ENCODE measurements at regions not wholly inside any gene's neighbourhood (a gene's known extent, or its start where the extent isn't known, plus 50 kb on each side); places are given as distances from the start of the nearest gene placed in this dataset.

DNA sequence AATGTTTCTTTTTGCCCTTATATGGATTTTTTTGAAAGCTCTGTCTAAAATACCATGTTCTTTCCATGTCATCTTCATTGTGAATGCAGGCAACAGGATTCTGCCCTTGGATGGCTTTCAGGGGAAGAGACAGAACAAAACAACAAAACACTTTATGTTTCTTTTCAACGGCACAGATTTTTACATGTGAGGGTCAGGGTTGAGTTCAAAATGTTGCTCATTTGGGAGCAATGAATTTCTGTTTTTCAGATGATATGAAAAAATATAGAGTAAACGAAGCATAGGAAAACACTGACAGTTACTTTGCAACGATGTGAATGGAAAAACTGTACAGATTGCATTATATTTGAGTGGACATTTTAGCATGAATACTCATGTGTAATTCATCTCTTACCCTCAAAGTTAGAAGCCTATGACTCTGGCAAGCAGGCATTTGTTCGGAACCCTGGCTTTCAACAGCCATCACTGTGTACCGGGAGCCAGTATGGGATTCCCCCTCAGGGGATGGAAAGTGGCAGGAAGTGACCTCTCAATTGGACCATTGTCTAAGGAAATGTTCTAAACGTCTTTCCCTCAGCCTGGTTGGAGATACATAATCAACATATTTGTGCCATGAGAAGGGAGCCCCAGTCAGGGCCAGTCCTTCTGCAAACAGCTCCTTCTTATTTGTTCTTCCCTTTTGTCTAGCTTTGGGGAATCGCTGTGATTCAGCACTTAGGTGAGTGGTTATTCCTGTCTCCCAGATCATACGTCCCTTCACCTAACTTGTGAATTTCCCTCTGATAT, 153.9 kb upstream of the MEF2C start:
- DNase-seq (ENCODE audit: low read depth): no peak

GRCh38 chr5:89036166-89036565, 153.2 kb upstream of the MEF2C start:
- no peak for DNase-seq (ENCODE audit: low read depth)

- DNase-seq (ENCODE audit: low read depth): no peak
Measured at GRCh38 chr5:89034588-89034987, 151.6 kb upstream of the MEF2C start.

DNA sequence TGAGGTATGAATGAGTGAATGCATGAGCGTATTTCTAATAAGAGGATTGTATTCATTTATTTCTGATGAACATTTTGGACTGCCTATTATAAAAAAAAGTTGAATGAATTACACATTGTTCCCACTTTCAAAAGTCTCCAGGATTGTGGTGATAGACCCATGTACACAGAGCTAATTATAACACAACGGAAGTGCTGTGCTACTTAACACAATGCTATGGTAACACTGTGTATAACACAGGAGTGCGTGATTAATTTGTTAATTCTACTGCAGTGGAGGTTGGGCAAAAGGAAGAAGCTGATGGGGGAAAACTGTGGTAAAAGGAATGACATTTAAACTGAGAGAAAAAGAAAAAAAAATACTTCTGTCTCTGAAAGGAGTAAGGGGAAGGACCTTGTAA, 147.8 kb upstream of the MEF2C start:
- no peak for DNase-seq (ENCODE audit: low read depth)

- no peak for DNase-seq (ENCODE audit: low read depth)
Measured at GRCh38 chr5:89028595-89029285, 145.8 kb upstream of the MEF2C start.

GRCh38 chr5:89024045-89024444, 141.1 kb upstream of the MEF2C start:
- DNase-seq (ENCODE audit: low read depth): no peak

DNA sequence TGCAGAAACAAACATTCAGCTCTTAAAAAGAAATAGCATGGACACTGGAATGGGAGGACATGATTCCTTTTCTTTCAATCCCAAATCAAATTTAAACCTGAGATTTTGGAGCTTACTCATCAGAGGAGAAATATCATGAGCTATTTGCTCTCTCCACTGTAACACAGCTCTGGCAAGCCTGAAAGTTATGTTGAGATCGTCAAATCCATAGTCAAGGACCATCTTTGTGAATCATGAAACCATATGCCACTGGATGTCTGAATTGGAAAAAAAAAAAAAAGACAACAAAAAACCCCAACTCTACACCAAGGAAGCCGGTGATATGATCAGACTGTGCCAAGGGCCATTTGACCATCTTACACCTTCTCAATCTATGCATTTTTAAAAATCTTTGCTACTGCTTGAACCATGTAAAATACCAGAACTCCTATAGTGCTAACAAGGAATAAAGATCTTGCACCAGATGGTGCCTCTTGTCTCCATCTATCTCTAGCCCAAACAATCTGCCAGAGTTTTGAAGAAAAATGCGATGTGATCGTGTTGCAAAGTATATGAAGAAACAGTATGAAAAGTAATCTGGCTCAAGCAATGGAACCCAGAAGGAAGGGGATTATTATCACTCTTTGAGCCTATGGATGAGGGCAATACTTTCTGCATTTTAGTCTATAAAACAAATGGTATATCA, 138.1 kb upstream of the MEF2C start:
- DNase-seq (ENCODE audit: low read depth): no peak

DNA sequence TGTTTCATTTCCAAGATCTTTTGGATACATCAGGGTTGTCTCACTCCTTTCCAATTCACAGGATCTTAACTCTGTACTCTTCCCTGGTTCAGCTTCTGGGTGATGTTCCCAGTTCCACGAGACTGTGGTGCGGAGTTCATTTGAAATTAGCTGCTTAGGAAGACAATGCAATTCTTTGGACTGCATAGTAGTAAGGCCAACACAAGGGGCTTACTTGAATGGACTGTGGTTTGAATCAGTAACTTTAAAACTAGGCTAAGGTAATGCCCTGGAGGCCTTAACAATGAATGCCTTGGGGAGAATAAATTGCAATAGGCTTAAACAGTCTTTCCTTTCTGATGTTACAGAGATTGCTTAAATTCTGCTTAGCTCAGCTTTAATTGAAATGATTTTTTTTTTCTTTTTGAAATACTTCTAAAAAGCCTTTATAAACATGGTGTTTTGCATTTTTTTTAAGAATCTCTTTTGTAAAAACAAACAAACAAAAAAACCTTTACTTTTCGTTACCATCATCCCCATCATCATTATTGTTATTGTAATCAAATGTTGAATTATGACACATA, 133.8 kb upstream of the MEF2C start:
- no peak for DNase-seq (ENCODE audit: low read depth)

DNA sequence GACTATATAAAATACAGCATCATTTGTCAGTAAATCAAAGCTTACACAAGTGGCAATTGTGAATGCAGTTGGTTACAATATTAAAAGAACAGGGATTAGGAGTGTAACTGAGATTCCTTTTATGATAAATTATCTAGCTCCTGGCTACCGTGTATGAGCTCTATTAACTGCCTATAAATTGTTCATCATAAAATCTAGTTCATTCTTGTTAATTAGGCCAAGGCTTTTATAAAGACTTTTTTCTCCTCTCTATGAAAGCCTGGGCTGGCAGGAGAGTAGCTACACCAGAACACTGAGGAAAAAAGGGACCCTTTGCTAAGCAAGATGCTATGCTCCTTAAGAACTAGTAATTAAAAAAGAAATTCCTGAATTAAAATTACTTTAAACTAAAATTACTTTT, 132.4 kb upstream of the MEF2C start:
- DNase-seq (ENCODE audit: low read depth): no peak

GRCh38 chr5:89011778-89012711, 129.1 kb upstream of the MEF2C start:
- no peak for DNase-seq (ENCODE audit: low read depth)

GRCh38 chr5:89010512-89010911, 127.5 kb upstream of the MEF2C start:
- no peak for DNase-seq (ENCODE audit: low read depth)

DNA sequence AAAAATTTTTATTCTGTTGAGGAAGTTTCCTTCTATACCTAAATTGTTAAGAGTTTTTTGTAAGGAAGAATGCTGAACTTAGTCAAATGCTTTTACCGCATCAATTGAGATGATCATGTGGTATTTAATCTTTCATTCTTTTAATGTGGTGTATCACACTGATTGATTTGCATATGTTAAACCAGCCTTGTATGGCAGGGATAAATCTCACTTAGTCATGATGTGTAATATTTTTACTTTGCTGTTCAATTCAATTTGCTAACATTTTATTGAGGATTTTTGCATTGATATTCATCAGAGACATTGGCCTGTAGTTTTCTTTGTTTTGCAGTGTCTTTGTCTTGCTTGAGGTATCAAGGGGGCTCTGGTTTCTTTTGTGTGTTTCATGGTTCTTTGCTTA, 125.3 kb upstream of the MEF2C start:
- DNase-seq (ENCODE audit: low read depth): no peak

DNA sequence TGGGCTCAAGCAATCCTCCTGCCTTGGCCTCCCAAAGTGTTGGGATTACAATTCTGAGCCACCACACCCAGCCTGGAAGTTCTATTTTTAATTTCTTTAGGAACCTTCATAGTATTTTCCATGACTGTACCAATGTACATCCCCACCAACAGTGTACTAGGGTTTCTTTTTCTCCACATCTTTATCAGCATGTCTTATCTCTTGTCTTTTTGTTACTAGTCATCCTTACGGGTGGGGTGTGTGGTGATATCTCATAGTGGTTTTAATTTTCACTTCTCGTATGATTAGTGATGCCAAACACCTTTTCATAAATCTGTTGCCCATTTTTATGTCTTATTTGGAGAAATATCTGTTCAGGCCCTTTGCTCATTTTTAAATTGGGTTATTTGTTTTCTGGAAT, 123.0 kb upstream of the MEF2C start:
- no peak for DNase-seq (ENCODE audit: low read depth)

DNA sequence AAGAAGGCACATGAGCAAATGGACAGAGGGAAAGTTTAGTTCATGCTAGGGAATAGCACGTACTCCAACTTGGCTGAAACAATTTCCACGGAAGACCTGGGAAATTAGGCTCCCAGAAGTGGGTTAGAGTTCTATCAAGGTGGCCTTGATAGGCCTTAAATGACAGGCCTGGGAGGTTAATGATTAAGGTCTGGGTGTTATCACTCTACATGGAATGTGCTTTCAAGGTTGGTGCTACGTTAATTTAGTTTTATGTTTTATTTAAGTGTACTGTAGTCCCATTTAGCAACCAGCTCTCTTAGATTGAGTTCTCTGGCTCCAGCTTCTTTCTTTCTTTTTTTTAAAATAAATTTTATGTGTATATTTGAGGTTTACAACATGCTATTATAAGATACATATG, 121.4 kb upstream of the MEF2C start:
- no peak for DNase-seq (ENCODE audit: low read depth)

- DNase-seq (ENCODE audit: low read depth): no peak
Measured at GRCh38 chr5:89003563-89004036, 120.6 kb upstream of the MEF2C start.

- no peak for DNase-seq (ENCODE audit: low read depth)
Measured at GRCh38 chr5:88999853-89000252, 116.9 kb upstream of the MEF2C start.

DNA sequence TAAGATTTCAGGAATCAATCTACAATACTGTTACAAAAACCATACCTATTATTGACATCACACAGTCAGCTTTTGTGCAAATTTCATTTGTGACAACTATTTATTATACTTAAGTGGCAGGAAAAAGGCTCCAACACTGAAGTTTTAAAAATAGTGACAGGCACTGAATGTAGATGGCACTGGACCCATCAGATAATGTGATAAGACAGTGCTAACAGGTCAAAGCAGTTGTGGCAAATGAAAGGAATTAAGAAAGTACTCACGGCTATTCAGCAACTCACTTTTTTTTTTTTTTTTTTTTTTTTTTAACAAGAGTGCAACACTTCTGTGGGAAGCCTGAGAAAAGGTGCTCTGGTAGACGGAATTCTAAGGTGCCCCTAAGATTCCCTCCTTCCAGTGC, 115.0 kb upstream of the MEF2C start:
- DNase-seq (ENCODE audit: low read depth): no peak

DNA sequence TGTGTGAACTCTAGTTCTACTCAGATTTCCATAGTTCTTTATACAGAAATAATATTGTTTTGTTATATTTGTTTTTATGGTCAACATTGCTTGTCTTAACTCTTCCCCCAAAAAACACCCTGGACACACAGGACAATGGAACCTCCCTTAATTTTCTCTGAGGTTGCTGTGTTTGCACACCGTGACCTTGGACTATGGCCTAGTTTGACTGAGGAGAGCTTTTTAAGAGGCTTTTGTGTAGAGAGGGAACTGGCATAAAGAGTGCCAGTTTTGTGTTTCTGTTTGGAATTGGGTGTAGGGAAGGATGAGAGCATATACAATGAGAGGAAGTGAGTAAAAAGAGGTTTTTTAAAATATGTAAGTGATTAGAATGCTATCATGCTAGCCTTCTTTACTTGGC, 101.1 kb upstream of the MEF2C start:
- no peak for DNase-seq (ENCODE audit: low read depth)

DNA sequence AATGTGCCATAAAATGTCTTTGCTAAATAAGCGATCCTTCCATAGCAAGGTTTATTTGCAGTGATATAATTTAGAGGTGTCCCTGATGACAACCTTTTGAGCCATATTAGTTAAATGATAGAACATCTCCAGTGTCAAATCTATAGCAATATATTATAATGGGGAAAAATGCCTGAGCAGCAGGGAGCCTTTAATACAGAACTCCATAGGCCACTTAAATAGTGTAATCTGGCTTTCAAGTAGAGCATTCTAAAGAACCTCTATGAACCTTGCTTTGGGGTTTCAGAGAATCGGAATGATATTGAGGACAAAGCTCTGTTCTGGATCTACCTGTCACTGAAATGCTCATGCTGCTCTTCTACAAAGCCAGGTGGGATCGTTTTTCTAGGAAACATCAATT, 96.7 kb upstream of the MEF2C start:
- no peak for DNase-seq (ENCODE audit: low read depth)

GRCh38 chr5:88979244-88979643, 96.3 kb upstream of the MEF2C start:
- no peak for DNase-seq (ENCODE audit: low read depth)

DNA sequence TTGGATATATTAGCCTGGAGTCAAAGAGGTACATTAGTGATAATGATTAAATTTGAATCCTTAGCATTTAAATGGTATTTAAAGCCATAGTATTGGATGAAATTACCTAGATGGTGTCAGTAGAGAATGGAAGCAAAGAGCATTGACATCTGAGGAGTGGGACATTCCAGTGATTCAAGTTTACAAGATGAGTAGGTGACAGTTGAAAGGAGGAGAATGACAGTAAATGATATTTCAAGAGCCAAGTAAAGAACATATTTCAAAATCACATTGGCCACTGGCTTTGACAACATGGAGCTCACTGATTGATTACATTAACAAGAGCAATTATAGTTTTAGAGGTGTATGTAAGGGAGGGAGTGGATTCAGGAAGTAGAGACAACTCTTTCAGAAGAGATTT, 93.9 kb upstream of the MEF2C start:
- no peak for DNase-seq (ENCODE audit: low read depth)
